Esophagus squamous epithelium (tissue), 5 donors: ENCODE measurements at regions not wholly inside any gene's neighbourhood (a gene's known extent, or its start where the extent isn't known, plus 50 kb on each side); places are given as distances from the start of the nearest gene placed in this dataset.

ENCODE experiments used
- DNase-seq: peaks from one replicate; lab custom pipeline; 2025; lab: John Stamatoyannopoulos, UW
- H3K27ac ChIP-seq, 4 donors: fragments of 200-600 bp; sonication (generic); one replicate each; pipeline ENCODE4 v1.5.1; 2016 to 2019; ENCODE audit warnings: mild to moderate bottlenecking in 1 of 4
- H3K27me3 ChIP-seq, 4 donors: fragments of 200-600 bp; sonication (generic); 1 replicate in 3 of 4; 2 replicates in 1 of 4; pipeline versions ENCODE4 v1.5.1 to v1.6.0; 2017 to 2021; ENCODE audit warnings: antibody characterized with exemption in 1 of 4
- H3K36me3 ChIP-seq, 3 donors: fragments of 200-600 bp; sonication (generic); one replicate each; pipeline ENCODE4 v1.5.1; 2016 to 2019
- H3K4me1 ChIP-seq, 3 donors: fragments of 200-600 bp; sonication (generic); one replicate each; pipeline ENCODE4 v1.5.1; 2017 to 2019
- H3K4me3 ChIP-seq, 4 donors: fragments of 200-600 bp; sonication (generic); 1 replicate in 3 of 4; 2 replicates in 1 of 4; pipeline ENCODE4 v1.5.1; 2016 to 2019; ENCODE audit warnings: mild to moderate bottlenecking in 2 of 4, moderate library complexity in 1 of 4
- H3K9me3 ChIP-seq, 3 donors: fragments of 200-600 bp; sonication (generic); one replicate each; pipeline ENCODE4 v1.5.1; 2016 to 2019
- CTCF ChIP-seq, 6 experiments: fragments of 450-650 bp in 4 of 6; fragments of 200-600 bp in 2 of 6; sonication (generic) in 2 of 6; IDR thresholded peaks; one replicate each; pipeline ENCODE4 v1.5.1; 2016 to 2019; ENCODE audit warnings: antibody characterized with exemption in 6 of 6, mild to moderate bottlenecking in 4 of 6, moderate library complexity in 4 of 6
- POLR2A ChIP-seq, 4 donors: fragments of 450-650 bp; IDR thresholded peaks; one replicate each; pipeline ENCODE4 v1.6.1; 2017; ENCODE audit warnings: antibody characterized with exemption in 4 of 4, mild to moderate bottlenecking in 4 of 4, moderate library complexity in 3 of 4
- WGBS, 2 donors: methylation state at CpG; one replicate each; pipeline ENCODE4 v1.1.5; 2018; 5-methylcytosine and 5-hydroxymethylcytosine counted together
- intact Hi-C: fragments of 100-400 bp; cut with DNase I; formaldehyde crosslinking; loops from one replicate; pipeline ENCODE4 v1.15.0; 2022
- donor health status: DM: yes; HTN: yes; CAD: no.

- H3K36me3 ChIP-seq: no peaks in the 10 kb centered on the region
- TF ChIP-seq CTCF (IDR thresholded peaks at IDR 0.05) (no peak), POLR2A (IDR thresholded peaks at IDR 0.05) (no peak)
- H3K27ac ChIP-seq: no peak overlapping the region
- H3K4me1 ChIP-seq: peaks cover 6 to 39% (median 13%) of the 10 kb centered on the region in 3 donors
- no peak overlapping the region for H3K4me3 ChIP-seq
- no peak for DNase-seq
- H3K9me3 ChIP-seq: no peaks in the 10 kb centered on the region
- 88% methylated on average over 4 of the region's 8 CpGs; no CpG with 5 or more reads in 1 of the 2 donors for WGBS, 2 donors
- intact Hi-C loops: no loop called here
- H3K27me3 ChIP-seq: no peaks in the 10 kb centered on the region
These were observed 69.8 kb downstream of the EFNB1 start for GRCh38 chrX:68898598-68898997.

- intact Hi-C loops: no loop called here
- TF ChIP-seq POLR2A (IDR thresholded peaks at IDR 0.05) (no peak), CTCF (IDR thresholded peaks at IDR 0.05) (no peak)
These were observed 68.5 kb downstream of the EFNB1 start for GRCh38 chrX:68897118-68897945.

GRCh38 chrX:68896581-68896980, 67.8 kb downstream of the EFNB1 start:
- TF ChIP-seq CTCF (IDR thresholded peaks at IDR 0.05) (no peak), POLR2A (IDR thresholded peaks at IDR 0.05) (no peak)

More at GRCh38 chrX:68897118-68897945, 68.5 kb downstream of the EFNB1 start:
- DNase-seq: no peak
- WGBS, 2 donors: 42 to 51% methylated on average over 6 to 7 of the region's 8 CpGs
- Histone ChIP-seq H3K4me3 (no peak overlapping the region), H3K36me3 (no peaks in the 10 kb centered on the region), H3K4me1 (peaks cover 6 to 41% (median 13%) of the 10 kb centered on the region in 3 donors), H3K9me3 (no peaks in the 10 kb centered on the region), H3K27me3 (no peaks in the 10 kb centered on the region), H3K27ac (no peak overlapping the region)

GRCh38 chrX:68895778-68896177, 67.0 kb downstream of the EFNB1 start:
- DNase-seq: no peak
- 39% methylated on average over 2 of the region's 5 CpGs; no CpG with 5 or more reads in 1 of the 2 donors for WGBS, 2 donors
- no peaks in the 10 kb centered on the region for H3K36me3 ChIP-seq
- no peaks in the 10 kb centered on the region for H3K9me3 ChIP-seq
- no peak overlapping the region for H3K4me3 ChIP-seq
- H3K27ac ChIP-seq: peak overlapping the region; percentile 81 to 90 (median 86)
- no peak for TF ChIP-seq CTCF (IDR thresholded peaks at IDR 0.05)
- TF ChIP-seq POLR2A (IDR thresholded peaks at IDR 0.05): no peak
- intact Hi-C loops: no loop called here
- peaks cover 6 to 41% (median 13%) of the 10 kb centered on the region in 3 donors for H3K4me1 ChIP-seq
- H3K27me3 ChIP-seq: no peaks in the 10 kb centered on the region

More at GRCh38 chrX:68896581-68896980, 67.8 kb downstream of the EFNB1 start:
- H3K4me3 ChIP-seq: no peak overlapping the region
- H3K4me1 ChIP-seq: peaks cover 6 to 41% (median 13%) of the 10 kb centered on the region in 3 donors
- no peaks in the 10 kb centered on the region for H3K27me3 ChIP-seq
- no peaks in the 10 kb centered on the region for H3K9me3 ChIP-seq
- no peak overlapping the region for H3K27ac ChIP-seq
- 55 to 62% methylated on average over 6 of the region's 6 CpGs for whole genome bisulfite sequencing, 2 donors
- no peaks in the 10 kb centered on the region for H3K36me3 ChIP-seq
- DNase-seq: no peak
- intact Hi-C loops: no loop called here

- DNase-seq: no peak
- TF ChIP-seq POLR2A (IDR thresholded peaks at IDR 0.05) (no peak), CTCF (IDR thresholded peaks at IDR 0.05) (no peak)
- Histone ChIP-seq H3K4me1 (peaks cover 6 to 41% (median 13%) of the 10 kb centered on the region in 3 donors), H3K27me3 (no peaks in the 10 kb centered on the region), H3K27ac (peak overlapping the region; percentile 81 to 90 (median 86)), H3K4me3 (peak overlapping the region in 2 of 4 donors; percentile 24 to 38), H3K9me3 (no peaks in the 10 kb centered on the region), H3K36me3 (no peaks in the 10 kb centered on the region)
- intact Hi-C loops: no loop called here
- no CpG with 5 or more reads among the region's 4 CpGs for WGBS, 2 donors
These were observed 66.5 kb downstream of the EFNB1 start for GRCh38 chrX:68895341-68895755.
